A549 (cell line): ENCODE measurements at regions not wholly inside any gene's neighbourhood (a gene's known extent, or its start where the extent isn't known, plus 50 kb on each side); places are given as distances from the start of the nearest gene placed in this dataset.

Source experiments
- ATAC-seq, 2 experiments: fragments of 200-7000 bp in 1 of 2; fragments of >200 bp in 1 of 2; cut with Nextera tagmentation in 1 of 2; cut with Tn5 transposase in 1 of 2; 3 replicates each; pipeline versions ENCODE4 v1.8.0 to v1.9.1; 2018 to 2020; ENCODE audit warnings: mild to moderate bottlenecking in 1 of 2, moderate library complexity in 1 of 2
- CTCF ChIA-PET: fragments of 300-600 bp; sonication (Branson Sonifier 250); formaldehyde crosslinking; extraction: SDS; loops from one replicate; lab custom pipeline; 2021; ENCODE audit warnings: antibody characterized with exemption, inconsistent platforms; lab: Yijun Ruan, JAX
- POLR2A ChIA-PET: fragments of 350-600 bp; formaldehyde crosslinking; extraction: SDS; loops from one replicate; lab custom pipeline; 2021; ENCODE audit warnings: antibody characterized with exemption, inconsistent platforms; lab: Yijun Ruan, JAX
- DNase-seq, 2 experiments: peaks; one replicate each; pipeline versions ENCODE4 v3.0.0 to v3.0.0-alpha.2; 2011 to 2016; ENCODE audit warnings: low read depth in 1 of 2, low spot score in 1 of 2
- FAIRE-seq: peaks from 2 replicates; lab custom pipeline; 2011; peaks lifted over from hg19 to GRCh38; lab: Jason Lieb, UNC
- H3K27ac ChIP-seq, 2 experiments: fragments of >200 bp; sonication (Bioruptor Twin); formaldehyde crosslinking; 3 replicates each; pipeline ENCODE4 v1.5.1; 2016 to 2017
- H3K4me1 ChIP-seq: fragments of >200 bp; sonication (Bioruptor Twin); formaldehyde crosslinking; 3 replicates; pipeline ENCODE4 v1.6.1; 2016
- H3K4me2 ChIP-seq: fragments of >200 bp; sonication (Bioruptor Twin); formaldehyde crosslinking; 3 replicates; pipeline ENCODE4 v1.6.1; 2016
- H3K4me3 ChIP-seq: fragments of >200 bp; sonication (Bioruptor Twin); formaldehyde crosslinking; 3 replicates; pipeline ENCODE4 v1.5.1; 2016
- H3K9me3 ChIP-seq: fragments of >200 bp; sonication (Bioruptor Twin); formaldehyde crosslinking; 3 replicates; pipeline ENCODE4 v1.6.1; 2016
- CBX8 ChIP-seq: fragments of 200-600 bp; sonication (generic); IDR thresholded peaks from 2 replicates; pipeline ENCODE4 v1.6.1; 2016
- CEBPB ChIP-seq, 2 experiments: fragments of >200 bp in 1 of 2; sonication (Bioruptor Twin) in 1 of 2; formaldehyde crosslinking in 1 of 2; IDR thresholded peaks; 2 replicates each; pipeline ENCODE4 v1.6.1; 2012 to 2016
- GATA3 ChIP-seq: IDR thresholded peaks from 2 replicates; pipeline ENCODE4 v1.6.1; 2012; ENCODE audit warnings: borderline replicate concordance
- HDAC2 ChIP-seq: fragments of 200-600 bp; sonication (generic); IDR thresholded peaks from 2 replicates; pipeline ENCODE4 v1.6.1; 2016
- HEYL ChIP-seq: fragments of 250-450 bp; sonication (Bioruptor Pico); IDR thresholded peaks from 2 replicates; pipeline ENCODE4 v1.8.0; 2021; ENCODE audit warnings: mild to moderate bottlenecking, moderate library complexity
- HMGXB4 ChIP-seq: fragments of 250-450 bp; sonication (Bioruptor Pico); IDR thresholded peaks from 2 replicates; pipeline ENCODE4 v1.5.0; 2021; ENCODE audit warnings: mild to moderate bottlenecking, moderate library complexity, borderline replicate concordance
- HOXB13 ChIP-seq: fragments of 250-450 bp; sonication (Bioruptor Pico); IDR thresholded peaks from 2 replicates; pipeline ENCODE4 v1.5.0; 2020; ENCODE audit warnings: low read depth, mild to moderate bottlenecking, moderate library complexity
- JUNB ChIP-seq: fragments of >200 bp; sonication (Bioruptor Twin); formaldehyde crosslinking; IDR thresholded peaks from 2 replicates; pipeline ENCODE4 v1.6.1; 2016
- NFE2L2 ChIP-seq: fragments of 150-350 bp; conservative IDR thresholded peaks from 2 replicates; pipeline ENCODE4 v1.6.1; 2014; ENCODE audit warnings: low read length
- PHF8 ChIP-seq: fragments of 200-600 bp; sonication (generic); IDR thresholded peaks from 2 replicates; pipeline ENCODE4 v1.6.1; 2016; ENCODE audit warnings: low read depth, mild to moderate bottlenecking, antibody characterized with exemption, moderate library complexity, borderline replicate concordance
- RFX5 ChIP-seq: fragments of 450-650 bp; IDR thresholded peaks from 2 replicates; pipeline ENCODE4 v1.7.1; 2014; ENCODE audit warnings: antibody characterized with exemption, mild to moderate bottlenecking, moderate library complexity
- RNF2 ChIP-seq: fragments of 200-600 bp; sonication (generic); IDR thresholded peaks from 2 replicates; pipeline ENCODE4 v1.6.1; 2016; ENCODE audit warnings: low read depth, mild to moderate bottlenecking, antibody characterized with exemption, moderate library complexity, borderline replicate concordance
- SREBF2 ChIP-seq: fragments of 450-650 bp; IDR thresholded peaks from 2 replicates; pipeline ENCODE4 v1.6.1; 2014; ENCODE audit warnings: mild to moderate bottlenecking, moderate library complexity
- TP53 ChIP-seq: fragments of 250-450 bp; sonication (Bioruptor Pico); IDR thresholded peaks from 2 replicates; pipeline ENCODE4 v1.5.0; 2021; ENCODE audit warnings: mild to moderate bottlenecking, moderate library complexity
- ZNF302 ChIP-seq: fragments of 250-450 bp; sonication (Bioruptor Pico); IDR thresholded peaks from 2 replicates; pipeline ENCODE4 v1.9.0; 2021; ENCODE audit warnings: inconsistent platforms, mild to moderate bottlenecking, moderate library complexity
- ZSCAN20 ChIP-seq: fragments of 250-450 bp; sonication (Bioruptor Pico); IDR thresholded peaks from 2 replicates; pipeline ENCODE4 v1.8.0; 2022; ENCODE audit warnings: mild to moderate bottlenecking, moderate library complexity
- WGBS: methylation state at CpG from one replicate; pipeline ENCODE4 v1.1.6; 2017; ENCODE audit errors: missing lambda C conversion rate; 5-methylcytosine and 5-hydroxymethylcytosine counted together

- Histone ChIP-seq H3K27ac (peak overlapping the region in 1 of 2 experiments; percentile 56; a peak in 3 of 6 replicates), H3K9me3 (peaks cover under 1% of the 10 kb centered on the region; the same call in 1 of the 3 replicates), H3K4me2 (peak overlapping the region; percentile 50), H3K4me1 (peaks cover 38% of the 10 kb centered on the region), H3K4me3 (no peak overlapping the region)
- ATAC-seq (peak in 1 of 2 experiments; percentile 63; a peak in 3 of 6 replicates), DNase-seq (peak in 1 of 2 experiments; percentile 14), FAIRE-seq (no peak)
- 10% methylated on average over 2 of the region's 2 CpGs for WGBS
- ChIA-PET POLR2A (no interaction called here), CTCF (no interaction called here)
- TF ChIP-seq GATA3, result 0 out of 2 replicates have a peak, but pooled peaks have one; percentile 22
- no peak for TF ChIP-seq RFX5
These were observed 536.3 kb upstream of the TNP1 start for GRCh38 chr2:217396165-217396564.

- ChIA-PET POLR2A (no interaction called here), CTCF (no interaction called here)
- Histone ChIP-seq H3K9me3 (peaks cover 14% of the 10 kb centered on the region; the same call in 2 of the 3 replicates), H3K4me2 (peak overlapping the region; percentile 7; the same call in 1 of the 3 replicates), H3K4me1 (peaks cover 38% of the 10 kb centered on the region), H3K27ac (peak overlapping the region in 1 of 2 experiments; percentile 1; a peak in 3 of 6 replicates), H3K4me3 (no peak overlapping the region)
- FAIRE-seq, result no peak
- 57% methylated on average over 8 of the region's 8 CpGs for WGBS
- no peak for DNase-seq
- no peak for ATAC-seq
- TF ChIP-seq HMGXB4 (CRISPR knock-in tag), result no peak
- TF ChIP-seq CEBPB (IDR thresholded peaks at IDR 0.05), result 0 out of 4 replicates have a peak, but pooled peaks of 1 of the 2 experiments have one; percentile 8
- no peak for TF ChIP-seq GATA3
- no peak for TF ChIP-seq PHF8
- peak; percentile 36; the same call in 1 of the 2 replicates for TF ChIP-seq HDAC2
- no peak for TF ChIP-seq SREBF2
These were observed 534.9 kb upstream of the TNP1 start for GRCh38 chr2:217394510-217395351.

GRCh38 chr2:217393585-217394032, 533.7 kb upstream of the TNP1 start:
- TF ChIP-seq JUNB (no peak), RNF2 (no peak), ZSCAN20 (CRISPR knock-in tag) (no peak)
- TF ChIP-seq, all 56 proteins: peak for 0
- H3K4me1 ChIP-seq, result peaks cover 40% of the 10 kb centered on the region
- H3K27ac ChIP-seq, result peak overlapping the region; percentile 17 to 24; a peak in 3 of 6 replicates
- H3K4me2 ChIP-seq, result 0 out of 3 replicates have a peak overlapping the region, but pooled peaks have one; percentile 11
- no peak overlapping the region for H3K4me3 ChIP-seq
- POLR2A ChIA-PET, result no interaction called here
- ATAC-seq (peak in 1 of 2 experiments; percentile 39; a peak in 1 of 6 replicates), DNase-seq (peak in 1 of 2 experiments; percentile 14), FAIRE-seq (no peak)
- CTCF ChIA-PET, result interaction anchor here (0.6 to 0.7 kb wide), 2 partner anchors 97 to 582 kb away, joined by 3 read pairs; no protein-coding TSS in a partner anchor
- peaks cover 17% of the 10 kb centered on the region for H3K9me3 ChIP-seq
- 55% methylated on average over 4 of the region's 4 CpGs for WGBS

- 85% methylated on average over 5 of the region's 5 CpGs for WGBS
- no peak for FAIRE-seq
- CTCF ChIA-PET, result interaction anchor here (0.6 to 0.7 kb wide), 2 partner anchors 98 to 582 kb away, joined by 3 read pairs; no protein-coding TSS in a partner anchor
These were observed 533.2 kb upstream of the TNP1 start for GRCh38 chr2:217392930-217393584.

More at GRCh38 chr2:217392930-217393584, 533.2 kb upstream of the TNP1 start:
- DNase-seq (no peak), ATAC-seq (no peak)
- TF ChIP-seq TP53, result no peak
- no peak for TF ChIP-seq HMGXB4 (CRISPR knock-in tag)
- no peak for TF ChIP-seq CBX8
- TF ChIP-seq SREBF2, result no peak
- no peak for TF ChIP-seq NFE2L2
- TF ChIP-seq HOXB13 (CRISPR knock-in tag), result no peak
- TF ChIP-seq HEYL, result no peak
- TF ChIP-seq HDAC2, result no peak
- TF ChIP-seq ZNF302 (CRISPR knock-in tag), result no peak
- H3K4me3 ChIP-seq, result no peak overlapping the region
- POLR2A ChIA-PET, result no interaction called here
- 0 out of 3 replicates have a peak overlapping the region, but pooled peaks have one; percentile 11 for H3K4me2 ChIP-seq
- H3K4me1 ChIP-seq, result peaks cover 44% of the 10 kb centered on the region
- peak overlapping the region in 1 of 2 experiments; percentile 17; a peak in 4 of 6 replicates for H3K27ac ChIP-seq
- peaks cover 17% of the 10 kb centered on the region for H3K9me3 ChIP-seq
